ENCODE measurements at regions not wholly inside any gene's neighbourhood (a gene's known extent, or its start where the extent isn't known, plus 50 kb on each side); places are given as distances from the start of the nearest gene placed in this dataset.

DNA sequence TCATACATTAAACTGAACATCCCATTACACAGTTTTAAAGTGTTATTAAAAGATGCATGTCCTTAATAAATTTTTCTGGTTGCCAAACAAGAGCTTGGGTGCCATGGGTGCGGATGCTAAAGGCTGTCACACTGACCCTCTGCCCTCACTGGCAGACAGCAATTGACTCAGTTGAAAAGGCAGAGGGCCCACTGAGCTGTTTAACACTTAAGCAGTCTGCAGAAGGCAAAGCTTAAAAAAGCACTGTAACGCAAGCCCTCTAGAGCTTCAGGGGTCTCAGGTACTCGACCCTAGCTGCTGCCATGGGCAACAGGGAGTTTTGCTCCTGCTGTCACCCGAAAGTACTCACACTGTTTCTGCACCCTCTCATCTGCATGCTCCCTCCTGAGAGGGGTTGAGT, 726.4 kb upstream of the TYRP1 start:
- no peak overlapping the region for H3K4me3 ChIP-seq (ENCODE audit: low read depth, low read length)
- TF ChIP-seq, protein P1, sequence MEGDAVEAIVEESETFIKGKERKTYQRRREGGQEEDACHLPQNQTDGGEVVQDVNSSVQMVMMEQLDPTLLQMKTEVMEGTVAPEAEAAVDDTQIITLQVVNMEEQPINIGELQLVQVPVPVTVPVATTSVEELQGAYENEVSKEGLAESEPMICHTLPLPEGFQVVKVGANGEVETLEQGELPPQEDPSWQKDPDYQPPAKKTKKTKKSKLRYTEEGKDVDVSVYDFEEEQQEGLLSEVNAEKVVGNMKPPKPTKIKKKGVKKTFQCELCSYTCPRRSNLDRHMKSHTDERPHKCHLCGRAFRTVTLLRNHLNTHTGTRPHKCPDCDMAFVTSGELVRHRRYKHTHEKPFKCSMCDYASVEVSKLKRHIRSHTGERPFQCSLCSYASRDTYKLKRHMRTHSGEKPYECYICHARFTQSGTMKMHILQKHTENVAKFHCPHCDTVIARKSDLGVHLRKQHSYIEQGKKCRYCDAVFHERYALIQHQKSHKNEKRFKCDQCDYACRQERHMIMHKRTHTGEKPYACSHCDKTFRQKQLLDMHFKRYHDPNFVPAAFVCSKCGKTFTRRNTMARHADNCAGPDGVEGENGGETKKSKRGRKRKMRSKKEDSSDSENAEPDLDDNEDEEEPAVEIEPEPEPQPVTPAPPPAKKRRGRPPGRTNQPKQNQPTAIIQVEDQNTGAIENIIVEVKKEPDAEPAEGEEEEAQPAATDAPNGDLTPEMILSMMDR (conservative IDR thresholded peaks at IDR 0.05; ENCODE audit: low read depth, low read length), result no peak

DNA sequence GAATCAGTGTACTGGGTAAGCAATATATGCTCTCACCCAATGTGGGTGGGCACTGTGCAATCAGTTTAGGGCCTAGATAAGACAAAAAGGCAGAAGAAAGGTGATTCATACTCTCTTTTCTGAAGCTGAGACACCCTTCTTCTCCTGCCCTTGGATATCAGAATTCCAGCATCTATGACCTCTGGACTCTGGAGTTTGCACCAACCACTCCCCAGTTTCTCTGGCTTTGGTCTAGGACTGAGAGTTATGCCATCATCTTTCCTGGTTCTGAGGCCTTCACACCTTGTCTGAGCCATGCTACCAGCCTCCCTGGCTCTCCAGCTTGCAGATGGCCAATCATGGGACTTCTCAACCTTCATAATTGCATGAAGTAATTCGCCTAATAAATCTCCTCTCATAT, 724.6 kb upstream of the TYRP1 start:
- no peak for DNase-seq (ENCODE audit: low read depth)
- TF ChIP-seq, protein P1 (conservative IDR thresholded peaks at IDR 0.05; ENCODE audit: low read depth, low read length), result no peak
- no peak overlapping the region for H3K4me3 ChIP-seq (ENCODE audit: low read depth, low read length)

More for the DNA sequence above, 726.4 kb upstream of the TYRP1 start:
- no peak for DNase-seq (ENCODE audit: low read depth)

DNA sequence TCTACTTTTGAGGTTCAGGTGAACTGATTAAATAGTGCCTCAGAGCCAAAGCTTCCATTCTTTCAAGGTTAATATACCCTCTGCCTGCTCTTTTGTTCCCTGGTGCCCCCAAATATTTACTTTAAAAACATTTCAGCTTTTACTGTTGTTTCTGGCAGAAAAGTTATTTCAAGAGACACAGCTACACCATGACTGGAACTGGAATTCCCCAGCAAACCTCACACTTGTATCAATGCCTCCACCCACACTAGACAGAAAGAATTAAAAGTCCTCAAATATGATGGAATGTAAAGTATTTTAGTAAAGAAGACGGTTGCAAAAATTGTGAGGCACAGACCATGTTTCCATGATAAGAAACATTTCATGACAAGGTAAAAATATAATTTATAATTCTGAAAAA, 720.2 kb upstream of the TYRP1 start:
- H3K4me3 ChIP-seq (ENCODE audit: low read depth, low read length), result no peak overlapping the region
- TF ChIP-seq, protein P1 (conservative IDR thresholded peaks at IDR 0.05; ENCODE audit: low read depth, low read length), result no peak
- peak; percentile 85 for DNase-seq (ENCODE audit: low read depth)

DNA sequence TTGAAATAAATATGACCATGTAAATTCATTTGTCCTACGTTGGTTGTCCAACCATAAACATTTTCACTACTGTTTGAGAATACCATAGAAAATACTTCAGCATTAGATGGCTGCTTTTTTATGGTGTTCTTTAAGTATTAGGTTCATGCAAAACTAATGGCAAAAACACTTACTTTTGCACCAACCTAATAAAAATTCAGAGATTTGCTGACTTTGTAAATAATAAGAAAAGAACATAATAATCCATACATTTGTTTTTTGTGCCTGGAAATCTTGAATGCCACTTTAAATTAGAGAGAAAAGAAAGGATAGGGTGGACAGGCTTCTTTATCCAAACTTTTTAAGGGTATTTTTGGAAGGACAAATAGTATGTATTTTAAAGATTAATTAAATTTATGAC, 719.7 kb upstream of the TYRP1 start:
- no peak overlapping the region for H3K4me3 ChIP-seq (ENCODE audit: low read depth, low read length)
- no peak for DNase-seq (ENCODE audit: low read depth)
- TF ChIP-seq, protein P1 (conservative IDR thresholded peaks at IDR 0.05; ENCODE audit: low read depth, low read length), result no peak

DNA sequence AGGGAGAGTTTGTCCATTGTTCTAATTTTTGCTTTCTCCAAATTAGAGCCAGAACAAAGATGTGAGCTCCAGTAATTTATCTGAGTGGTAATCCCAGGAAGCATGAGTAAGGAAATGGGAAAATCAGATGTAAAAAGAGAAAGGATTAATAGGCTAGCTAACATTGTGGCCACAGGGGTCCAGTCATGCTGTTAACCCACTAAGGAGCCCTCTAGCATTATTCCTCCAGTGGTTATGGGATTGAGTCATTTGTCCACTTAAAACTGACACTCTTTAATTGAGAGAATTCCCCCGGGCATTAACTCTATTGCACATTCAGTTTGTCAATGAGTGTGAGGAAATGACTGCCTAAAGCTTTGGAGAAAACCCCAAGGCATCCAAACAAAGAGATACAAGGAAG, 700.3 kb upstream of the TYRP1 start:
- DNase-seq (ENCODE audit: low read depth), result no peak
- TF ChIP-seq, protein P1 (conservative IDR thresholded peaks at IDR 0.05; ENCODE audit: low read depth, low read length), result no peak
- H3K4me3 ChIP-seq (ENCODE audit: low read depth, low read length), result no peak overlapping the region

DNA sequence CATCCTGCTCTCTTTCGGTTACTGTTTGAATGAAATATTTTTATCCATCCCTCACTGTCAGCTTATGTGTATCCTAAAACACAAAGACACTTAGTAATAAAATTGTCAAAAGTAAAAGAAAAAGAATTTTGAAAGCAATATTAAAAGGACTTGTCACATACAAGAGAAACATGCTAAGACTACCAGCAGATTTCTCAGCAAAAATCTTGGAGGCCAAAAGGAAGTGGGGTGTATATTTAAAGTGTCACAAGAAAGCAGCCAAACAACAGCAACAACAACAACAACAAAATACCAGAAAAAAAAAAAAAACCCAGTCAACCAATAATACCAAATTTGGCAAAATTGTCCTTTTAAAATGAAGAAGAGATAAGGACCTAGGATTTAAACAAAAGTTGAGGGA, 678.7 kb upstream of the TYRP1 start:
- TF ChIP-seq, protein P1 (conservative IDR thresholded peaks at IDR 0.05; ENCODE audit: low read depth, low read length), result no peak
- H3K4me3 ChIP-seq (ENCODE audit: low read depth, low read length), result no peak overlapping the region
- DNase-seq (ENCODE audit: low read depth), result peak; percentile 2

DNA sequence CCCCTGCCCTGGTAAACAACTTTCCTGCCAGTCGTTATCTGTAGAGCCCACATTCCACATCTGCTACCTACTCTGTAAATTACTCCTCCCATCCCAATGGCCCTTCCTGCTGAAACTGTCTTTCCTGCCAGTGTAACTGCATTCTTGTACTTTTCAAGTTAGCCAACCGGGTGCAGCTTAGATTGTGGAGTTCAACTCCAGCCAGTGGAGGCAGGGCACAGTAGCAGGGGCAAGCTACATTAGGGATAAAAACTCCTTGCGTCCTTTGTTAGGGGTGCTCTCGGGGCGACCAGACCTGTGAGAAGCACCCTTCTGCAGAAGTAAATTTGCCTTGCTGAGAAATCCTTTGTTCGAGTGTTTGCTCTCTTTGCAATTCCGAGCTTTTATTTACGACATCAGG, 639.0 kb upstream of the TYRP1 start:
- no peak for DNase-seq (ENCODE audit: low read depth)
- TF ChIP-seq, protein P1 (conservative IDR thresholded peaks at IDR 0.05; ENCODE audit: low read depth, low read length), result no peak
- H3K4me3 ChIP-seq (ENCODE audit: low read depth, low read length), result no peak overlapping the region
